VCaP (cell line): ENCODE measurements at regions not wholly inside any gene's neighbourhood (a gene's known extent, or its start where the extent isn't known, plus 50 kb on each side); places are given as distances from the start of the nearest gene placed in this dataset.
"Not testable (repeated sequence)": the region's sequence is repeated elsewhere in the genome, so short reads cannot be mapped to it uniquely, and the experiment has no call there.

Experiments used
- H3K27ac ChIP-seq: fragments of 450-650 bp; 2 replicates; pipeline ENCODE4 v1.5.1; 2017
- TF ChIP-seq, protein P1 (sequence below): fragments of 450-650 bp; conservative IDR thresholded peaks from 2 replicates; pipeline ENCODE4 v1.5.1; 2017; ENCODE audit warnings: mild to moderate bottlenecking, moderate library complexity

DNA sequence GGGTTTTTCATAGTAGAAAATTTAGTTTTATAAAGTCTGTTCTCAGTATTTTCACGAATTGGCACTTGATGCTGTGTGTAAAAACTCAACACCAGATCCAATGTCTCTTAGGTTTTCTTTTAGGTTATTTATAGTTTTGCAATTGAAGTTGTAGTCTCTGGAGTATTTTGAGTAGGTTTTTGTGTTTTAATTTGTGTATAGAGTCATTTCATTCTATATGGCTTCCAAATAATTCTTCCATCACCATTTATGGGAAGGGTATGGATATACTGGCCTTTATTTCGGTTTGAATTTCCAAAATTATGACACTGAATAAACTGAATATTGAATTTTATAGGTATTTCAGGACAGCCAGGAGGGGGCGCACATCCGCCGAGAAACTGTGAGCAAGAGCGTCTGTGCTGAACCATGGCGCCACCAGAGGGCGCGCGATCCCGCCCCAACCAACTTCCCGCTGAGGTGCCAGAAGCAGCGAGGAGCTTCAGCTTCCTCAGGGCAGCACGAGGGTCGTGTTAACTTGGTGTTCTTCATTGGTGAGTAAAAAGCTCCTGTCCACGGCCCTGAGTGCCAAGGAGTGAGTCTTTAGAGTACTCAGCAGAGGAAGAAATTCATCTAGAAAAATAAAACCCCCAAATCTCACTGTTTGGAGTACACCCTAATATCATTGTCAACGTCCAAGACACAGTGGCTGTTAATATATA lies 207.5 kb downstream of the LMLN start:
- TF ChIP-seq, protein P1, sequence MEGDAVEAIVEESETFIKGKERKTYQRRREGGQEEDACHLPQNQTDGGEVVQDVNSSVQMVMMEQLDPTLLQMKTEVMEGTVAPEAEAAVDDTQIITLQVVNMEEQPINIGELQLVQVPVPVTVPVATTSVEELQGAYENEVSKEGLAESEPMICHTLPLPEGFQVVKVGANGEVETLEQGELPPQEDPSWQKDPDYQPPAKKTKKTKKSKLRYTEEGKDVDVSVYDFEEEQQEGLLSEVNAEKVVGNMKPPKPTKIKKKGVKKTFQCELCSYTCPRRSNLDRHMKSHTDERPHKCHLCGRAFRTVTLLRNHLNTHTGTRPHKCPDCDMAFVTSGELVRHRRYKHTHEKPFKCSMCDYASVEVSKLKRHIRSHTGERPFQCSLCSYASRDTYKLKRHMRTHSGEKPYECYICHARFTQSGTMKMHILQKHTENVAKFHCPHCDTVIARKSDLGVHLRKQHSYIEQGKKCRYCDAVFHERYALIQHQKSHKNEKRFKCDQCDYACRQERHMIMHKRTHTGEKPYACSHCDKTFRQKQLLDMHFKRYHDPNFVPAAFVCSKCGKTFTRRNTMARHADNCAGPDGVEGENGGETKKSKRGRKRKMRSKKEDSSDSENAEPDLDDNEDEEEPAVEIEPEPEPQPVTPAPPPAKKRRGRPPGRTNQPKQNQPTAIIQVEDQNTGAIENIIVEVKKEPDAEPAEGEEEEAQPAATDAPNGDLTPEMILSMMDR: peak; percentile 89
- H3K27ac ChIP-seq: not testable (repeated sequence)

GRCh38 chr3:198170781-198171180 lies 210.8 kb downstream of the LMLN start:
- not testable (repeated sequence) for H3K27ac ChIP-seq

DNA sequence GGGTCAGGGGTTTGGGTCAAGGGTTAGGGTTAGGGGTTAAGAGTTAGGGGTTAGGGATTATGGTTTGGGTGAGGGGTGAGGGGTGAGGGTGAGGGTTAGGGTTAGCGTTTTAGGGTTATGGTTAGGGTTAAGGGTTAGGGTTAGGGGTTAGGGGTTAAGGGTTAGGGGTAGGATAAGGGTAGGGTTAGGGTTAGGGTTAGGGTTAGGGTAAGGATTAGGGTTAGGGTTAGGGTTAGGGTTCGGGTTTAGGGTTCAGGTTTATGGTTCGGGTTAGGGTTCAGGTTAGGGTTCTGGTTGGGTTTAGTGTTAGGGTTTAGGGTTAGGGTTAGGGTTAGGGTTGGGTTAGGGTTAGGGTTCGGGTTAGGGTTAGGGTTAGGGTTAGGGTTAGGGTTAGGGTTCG lies 213.1 kb downstream of the LMLN start:
- H3K27ac ChIP-seq: not testable (repeated sequence)

- H3K27ac ChIP-seq: not testable (repeated sequence)
Observed at GRCh38 chr3:198173929-198174574, 214.0 kb downstream of the LMLN start.
